ENCODE measurements at regions not wholly inside any gene's neighbourhood (a gene's known extent, or its start where the extent isn't known, plus 50 kb on each side); places are given as distances from the start of the nearest gene placed in this dataset.

DNA sequence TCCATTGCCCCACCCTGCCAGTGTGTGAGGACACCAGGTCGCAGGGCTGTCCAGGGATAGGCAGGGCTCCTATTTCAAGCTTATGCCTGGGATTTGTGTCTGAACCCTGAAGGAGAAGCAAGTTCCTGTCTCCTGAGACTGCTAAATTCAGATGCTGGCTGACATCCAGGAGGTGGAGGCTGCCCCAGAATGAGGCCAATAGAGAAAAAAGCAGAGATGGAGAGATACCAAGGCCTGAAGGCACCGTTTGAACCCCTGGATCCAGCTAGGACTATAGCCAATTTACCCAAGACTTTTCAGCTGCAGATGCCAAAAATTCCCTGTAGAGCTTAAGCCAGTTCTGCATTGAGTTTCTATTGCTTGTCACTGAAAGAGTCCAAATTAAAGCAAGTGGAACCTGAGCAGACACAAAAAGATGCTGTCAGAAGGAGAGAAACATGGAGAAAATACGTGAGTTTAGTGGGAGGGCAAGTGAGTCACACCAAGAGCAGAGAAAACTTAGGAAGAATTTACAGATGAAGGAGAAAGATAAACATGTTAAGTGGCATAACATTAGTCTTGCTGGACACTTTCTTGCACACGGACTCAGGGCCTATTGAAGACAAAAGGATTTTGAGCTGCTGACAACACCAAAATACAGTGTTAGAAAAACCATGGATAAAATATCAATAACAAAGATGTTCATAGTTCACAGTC is 148.6 kb downstream of the CNTN3 start (continued):
- TF ChIP-seq, protein P1, sequence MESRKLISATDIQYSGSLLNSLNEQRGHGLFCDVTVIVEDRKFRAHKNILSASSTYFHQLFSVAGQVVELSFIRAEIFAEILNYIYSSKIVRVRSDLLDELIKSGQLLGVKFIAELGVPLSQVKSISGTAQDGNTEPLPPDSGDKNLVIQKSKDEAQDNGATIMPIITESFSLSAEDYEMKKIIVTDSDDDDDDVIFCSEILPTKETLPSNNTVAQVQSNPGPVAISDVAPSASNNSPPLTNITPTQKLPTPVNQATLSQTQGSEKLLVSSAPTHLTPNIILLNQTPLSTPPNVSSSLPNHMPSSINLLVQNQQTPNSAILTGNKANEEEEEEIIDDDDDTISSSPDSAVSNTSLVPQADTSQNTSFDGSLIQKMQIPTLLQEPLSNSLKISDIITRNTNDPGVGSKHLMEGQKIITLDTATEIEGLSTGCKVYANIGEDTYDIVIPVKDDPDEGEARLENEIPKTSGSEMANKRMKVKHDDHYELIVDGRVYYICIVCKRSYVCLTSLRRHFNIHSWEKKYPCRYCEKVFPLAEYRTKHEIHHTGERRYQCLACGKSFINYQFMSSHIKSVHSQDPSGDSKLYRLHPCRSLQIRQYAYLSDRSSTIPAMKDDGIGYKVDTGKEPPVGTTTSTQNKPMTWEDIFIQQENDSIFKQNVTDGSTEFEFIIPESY (IDR thresholded peaks at IDR 0.05): no peak
- no peak for TF ChIP-seq NR2F2 (IDR thresholded peaks at IDR 0.05)
- TF ChIP-seq YY1 (IDR thresholded peaks at IDR 0.05): no peak
- TF ChIP-seq FOXA2 (IDR thresholded peaks at IDR 0.05): no peak

GRCh38 chr3:74463515-74463914 is 150.9 kb downstream of the CNTN3 start:
- Histone ChIP-seq H3K9ac (ENCODE audit: low read depth in 1 of 2, low read length in 2 of 2) (no peak overlapping the region), H3K4me1 (ENCODE audit: control insufficient read depth in 4 of 4, insufficient read depth in 4 of 4, low read length in 3 of 4) (no peaks in the 10 kb centered on the region), H3K9me3 (ENCODE audit: control insufficient read depth in 4 of 4, low read length in 3 of 4) (no peaks in the 10 kb centered on the region), H3K27me3 (ENCODE audit: control insufficient read depth in 4 of 4, insufficient read depth in 4 of 4, low read length in 3 of 4) (no peaks in the 10 kb centered on the region), H3K4me3 (ENCODE audit: low read depth in 1 of 3, low read length in 3 of 3) (no peak overlapping the region), H3K27ac (ENCODE audit: low read depth in 1 of 2, low read length in 2 of 2) (no peak overlapping the region), H3K36me3 (ENCODE audit: control insufficient read depth in 4 of 4, insufficient read depth in 3 of 4, low read depth in 1 of 4, low read length in 3 of 4) (no peaks in the 10 kb centered on the region)
- no peak for DNase-seq (ENCODE audit: low spot score)
- no peak for TF ChIP-seq EGR1 (IDR thresholded peaks at IDR 0.05; ENCODE audit: low read depth in 2 of 2)
- TF ChIP-seq HNF4G (IDR thresholded peaks at IDR 0.05): no peak
- no peak for TF ChIP-seq TAF1 (conservative IDR thresholded peaks at IDR 0.05)
- TF ChIP-seq, protein P2, sequence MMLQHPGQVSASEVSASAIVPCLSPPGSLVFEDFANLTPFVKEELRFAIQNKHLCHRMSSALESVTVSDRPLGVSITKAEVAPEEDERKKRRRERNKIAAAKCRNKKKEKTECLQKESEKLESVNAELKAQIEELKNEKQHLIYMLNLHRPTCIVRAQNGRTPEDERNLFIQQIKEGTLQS (IDR thresholded peaks at IDR 0.05): no peak
- no peak for TF ChIP-seq JUND (IDR thresholded peaks at IDR 0.05)
- no peak for TF ChIP-seq RAD21 (IDR thresholded peaks at IDR 0.05)
- no peak for TF ChIP-seq HNF4A (conservative IDR thresholded peaks at IDR 0.05)
- TF ChIP-seq MAX (IDR thresholded peaks at IDR 0.05): no peak
- TF ChIP-seq, protein P1 (IDR thresholded peaks at IDR 0.05): no peak
- TF ChIP-seq REST (IDR thresholded peaks at IDR 0.05): no peak
- no peak for TF ChIP-seq RXRA (IDR thresholded peaks at IDR 0.05)
- no peak for TF ChIP-seq FOXA1 (IDR thresholded peaks at IDR 0.05)
- TF ChIP-seq YY1 (IDR thresholded peaks at IDR 0.05): no peak
- no peak for TF ChIP-seq CTCF (IDR thresholded peaks at IDR 0.05; ENCODE audit: low read depth, low read length, missing input control)
- TF ChIP-seq FOXA2 (IDR thresholded peaks at IDR 0.05): no peak
- TF ChIP-seq GABPA (IDR thresholded peaks at IDR 0.05 in 1 of 2, conservative IDR thresholded peaks at IDR 0.05 in 1 of 2): no peak
- 87% methylated on average over 4 of the region's 4 CpGs for WGBS
